ENCODE measurements at regions not wholly inside any gene's neighbourhood (a gene's known extent, or its start where the extent isn't known, plus 50 kb on each side); places are given as distances from the start of the nearest gene placed in this dataset.

GRCh38 chr5:36385495-36385894 lies 83.8 kb upstream of the RANBP3L start:
- TF ChIP-seq CTCF (conservative IDR thresholded peaks at IDR 0.05; ENCODE audit: low read length): no peak
- no peak for TF ChIP-seq EZH2phosphoT487 (IDR thresholded peaks at IDR 0.05; ENCODE audit: borderline replicate concordance, low read depth, low read length)
